ENCODE measurements at regions not wholly inside any gene's neighbourhood (a gene's known extent, or its start where the extent isn't known, plus 50 kb on each side); places are given as distances from the start of the nearest gene placed in this dataset.
"Not testable (repeated sequence)": the region's sequence is repeated elsewhere in the genome, so short reads cannot be mapped to it uniquely, and the experiment has no call there.

DNA sequence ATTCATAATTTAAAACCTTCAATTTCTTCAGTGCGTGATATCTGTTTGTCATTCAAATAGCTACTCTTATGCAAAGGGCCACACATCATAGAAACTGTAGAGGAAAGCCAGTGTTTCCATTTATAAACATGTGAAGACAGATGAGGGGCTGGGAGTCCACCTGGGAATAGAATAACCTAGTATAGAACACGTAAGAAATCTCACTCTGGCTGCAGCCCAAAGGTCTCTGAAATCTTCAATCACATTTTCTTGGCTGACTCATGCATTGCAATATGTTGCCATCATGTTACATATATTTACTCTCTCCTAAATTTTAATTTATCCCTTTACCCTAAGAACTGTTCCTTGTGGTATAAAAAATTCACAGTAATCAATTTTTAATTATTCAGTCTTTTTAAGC lies 123.2 kb downstream of the ELOVL4 start:
- H3K27me3 Mint-ChIP-seq: peaks cover 52% of the 10 kb centered on the region
- H3K4me1 Mint-ChIP-seq: no peaks in the 10 kb centered on the region
- no peak overlapping the region for H3K27ac Mint-ChIP-seq (ENCODE audit: low read depth)
- no peak overlapping the region for H3K4me3 Mint-ChIP-seq
- no peaks in the 10 kb centered on the region for H3K36me3 Mint-ChIP-seq (ENCODE audit: insufficient read depth)
- H3K9me3 Mint-ChIP-seq: no peaks in the 10 kb centered on the region
- ATAC-seq (replicated peaks; ENCODE audit: extremely low read depth, poor library complexity, severe bottlenecking) (no peak), DNase-seq (ENCODE audit: low spot score in 2 of 2) (no peak)

- H3K27ac Mint-ChIP-seq (ENCODE audit: low read depth): no peak overlapping the region
- no peaks in the 10 kb centered on the region for H3K36me3 Mint-ChIP-seq (ENCODE audit: insufficient read depth)
- peaks cover 57% of the 10 kb centered on the region for H3K27me3 Mint-ChIP-seq
- no peaks in the 10 kb centered on the region for H3K9me3 Mint-ChIP-seq
- no peak for ATAC-seq (replicated peaks; ENCODE audit: extremely low read depth, poor library complexity, severe bottlenecking)
- no peak overlapping the region for H3K4me3 Mint-ChIP-seq
- H3K4me1 Mint-ChIP-seq: no peaks in the 10 kb centered on the region
- DNase-seq (ENCODE audit: low spot score in 2 of 2): no peak
Measured at GRCh38 chr6:79821859-79822258, 125.5 kb downstream of the ELOVL4 start.

DNA sequence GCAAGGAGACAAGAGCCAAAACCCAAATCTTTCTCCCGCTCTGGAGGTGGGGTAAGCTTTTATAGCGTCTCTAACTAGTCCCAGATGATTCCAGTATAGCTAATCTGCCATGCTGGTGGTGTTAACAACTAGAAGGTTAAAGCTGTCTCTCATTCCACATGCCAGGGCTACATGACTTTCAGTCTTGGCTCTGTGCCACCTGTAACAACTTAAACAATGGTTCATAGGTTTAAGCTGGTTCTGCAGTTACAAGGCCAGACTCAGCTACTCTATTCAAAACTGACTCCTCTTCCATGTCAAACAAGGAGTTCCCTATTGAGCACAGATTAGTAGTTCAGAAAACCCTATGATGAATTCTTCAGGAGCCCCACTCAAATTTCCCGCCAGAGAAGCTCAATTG lies 128.9 kb downstream of the ELOVL4 start:
- no peak overlapping the region for H3K4me3 Mint-ChIP-seq
- H3K36me3 Mint-ChIP-seq (ENCODE audit: insufficient read depth): no peaks in the 10 kb centered on the region
- no peak overlapping the region for H3K27ac Mint-ChIP-seq (ENCODE audit: low read depth)
- DNase-seq (ENCODE audit: low spot score in 2 of 2) (no peak), ATAC-seq (replicated peaks; ENCODE audit: extremely low read depth, poor library complexity, severe bottlenecking) (no peak)
- peaks cover 48% of the 10 kb centered on the region for H3K27me3 Mint-ChIP-seq
- no peaks in the 10 kb centered on the region for H3K4me1 Mint-ChIP-seq
- no peaks in the 10 kb centered on the region for H3K9me3 Mint-ChIP-seq

DNA sequence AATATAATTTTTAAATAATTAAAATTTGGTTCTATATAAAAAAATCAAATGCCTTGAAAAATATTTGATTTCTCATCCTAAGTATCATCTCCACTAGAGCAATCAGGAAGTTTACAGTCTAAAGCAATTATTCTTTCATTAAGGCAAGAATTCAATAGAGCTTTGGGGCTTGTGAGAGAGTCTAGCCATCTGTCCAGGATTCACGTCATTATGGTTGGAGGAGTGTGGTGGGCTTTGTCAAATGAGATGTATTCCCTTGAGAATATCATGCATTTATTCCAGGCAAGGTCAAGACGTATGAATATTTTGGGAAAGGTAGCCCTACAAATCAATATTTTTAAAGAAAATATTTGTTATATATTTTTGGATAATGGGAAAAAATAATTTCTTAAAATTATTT lies 132.4 kb downstream of the ELOVL4 start:
- Mint-ChIP-seq H3K4me1 (no peaks in the 10 kb centered on the region), H3K27ac (ENCODE audit: low read depth) (no peak overlapping the region), H3K4me3 (no peak overlapping the region), H3K9me3 (no peaks in the 10 kb centered on the region), H3K27me3 (peaks cover 45% of the 10 kb centered on the region), H3K36me3 (ENCODE audit: insufficient read depth) (no peaks in the 10 kb centered on the region)
- ATAC-seq (replicated peaks; ENCODE audit: extremely low read depth, poor library complexity, severe bottlenecking) (no peak), DNase-seq (ENCODE audit: low spot score in 2 of 2) (no peak)

DNA sequence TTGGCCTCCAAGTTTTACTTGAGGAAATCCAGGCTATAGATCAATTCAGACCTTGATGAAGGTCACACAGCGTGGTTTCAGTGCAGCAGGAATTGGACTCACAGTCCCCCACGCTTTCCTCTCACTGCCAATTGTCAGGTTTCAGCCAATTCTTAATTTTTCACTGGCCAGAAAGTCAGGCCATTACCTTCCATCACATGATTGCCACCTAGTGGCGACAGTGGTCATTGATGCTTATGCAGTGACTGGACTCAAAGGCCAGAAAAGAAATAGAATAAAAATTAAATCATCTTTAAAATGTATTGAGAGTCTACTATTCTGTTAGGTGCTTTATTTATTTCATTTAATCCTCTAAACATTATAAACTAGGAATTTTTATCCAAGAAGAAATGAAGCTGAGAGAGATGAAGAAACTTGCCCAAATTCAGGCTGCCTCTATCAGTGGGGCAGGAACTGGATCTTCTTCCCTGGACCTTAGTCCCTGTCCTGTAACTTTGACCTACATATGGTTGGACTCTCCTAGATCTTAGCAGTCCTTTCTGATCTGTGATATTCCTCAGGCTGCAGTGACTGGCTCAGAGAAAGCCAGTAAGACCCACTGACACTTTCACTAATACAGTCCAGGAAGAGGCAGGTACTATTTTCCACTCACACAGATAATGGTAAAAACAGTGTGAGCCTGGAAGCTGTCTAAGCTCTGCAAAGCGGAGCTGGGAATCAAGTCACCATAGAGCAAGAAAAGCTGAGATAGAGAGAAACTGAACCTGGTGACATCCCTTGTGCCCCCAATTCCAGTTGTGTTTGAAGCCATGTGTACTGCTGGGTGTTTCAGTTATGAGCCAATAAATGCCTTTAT lies 133.3 kb downstream of the ELOVL4 start:
- Mint-ChIP-seq H3K27ac (ENCODE audit: low read depth) (no peak overlapping the region), H3K9me3 (no peaks in the 10 kb centered on the region), H3K4me3 (no peak overlapping the region), H3K27me3 (peaks cover 39% of the 10 kb centered on the region), H3K4me1 (no peaks in the 10 kb centered on the region), H3K36me3 (ENCODE audit: insufficient read depth) (no peaks in the 10 kb centered on the region)
- no peak for ATAC-seq (replicated peaks; ENCODE audit: extremely low read depth, poor library complexity, severe bottlenecking)
- peak; percentile 15 to 37 for DNase-seq (ENCODE audit: low spot score in 2 of 2)

DNA sequence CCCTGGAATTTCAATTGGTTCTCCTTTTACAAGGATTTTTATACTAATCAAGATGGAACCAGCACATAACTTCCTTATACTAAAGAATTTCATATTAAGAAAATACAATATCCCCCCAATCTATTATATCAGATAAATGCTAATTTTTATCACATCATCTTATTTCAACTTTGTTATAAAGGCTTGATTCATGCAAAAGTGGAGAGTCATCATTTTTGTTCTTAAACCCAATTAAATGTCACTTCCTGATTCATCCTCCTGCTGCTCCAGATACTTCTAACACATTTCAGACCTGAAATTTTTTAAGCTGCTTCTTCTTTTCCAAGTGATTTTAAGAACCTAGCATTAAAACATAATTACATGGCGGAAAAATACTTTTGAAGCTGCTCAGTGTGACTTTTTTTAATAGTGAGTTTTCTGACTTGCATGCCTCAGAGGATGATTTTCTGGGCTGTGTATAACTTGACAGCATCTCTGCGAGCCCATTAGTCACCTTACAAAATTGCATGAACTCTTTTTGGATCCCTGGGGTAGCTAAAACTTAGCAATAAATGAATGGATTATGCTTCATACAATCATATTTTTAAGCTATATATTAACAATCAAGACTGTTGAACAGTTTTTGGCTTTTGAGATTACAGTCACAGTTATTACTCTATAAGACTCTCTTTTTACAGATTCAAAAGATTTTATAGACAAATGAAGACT lies 134.1 kb downstream of the ELOVL4 start:
- H3K27ac Mint-ChIP-seq (ENCODE audit: low read depth): no peak overlapping the region
- H3K4me3 Mint-ChIP-seq: no peak overlapping the region
- DNase-seq (ENCODE audit: low spot score in 2 of 2): no peak
- H3K4me1 Mint-ChIP-seq: no peaks in the 10 kb centered on the region
- H3K36me3 Mint-ChIP-seq (ENCODE audit: insufficient read depth): no peaks in the 10 kb centered on the region
- no peaks in the 10 kb centered on the region for H3K9me3 Mint-ChIP-seq
- no peak for ATAC-seq (replicated peaks; ENCODE audit: extremely low read depth, poor library complexity, severe bottlenecking)
- peaks cover 40% of the 10 kb centered on the region for H3K27me3 Mint-ChIP-seq

GRCh38 chr6:79812195-79812594 lies 135.2 kb downstream of the ELOVL4 start:
- DNase-seq (ENCODE audit: low spot score in 2 of 2): no peak
- Mint-ChIP-seq H3K4me1 (no peaks in the 10 kb centered on the region), H3K36me3 (ENCODE audit: insufficient read depth) (no peaks in the 10 kb centered on the region), H3K9me3 (no peaks in the 10 kb centered on the region), H3K4me3 (no peak overlapping the region), H3K27me3 (peaks cover 44% of the 10 kb centered on the region), H3K27ac (ENCODE audit: low read depth) (no peak overlapping the region)
- no peak for ATAC-seq (replicated peaks; ENCODE audit: extremely low read depth, poor library complexity, severe bottlenecking)

DNA sequence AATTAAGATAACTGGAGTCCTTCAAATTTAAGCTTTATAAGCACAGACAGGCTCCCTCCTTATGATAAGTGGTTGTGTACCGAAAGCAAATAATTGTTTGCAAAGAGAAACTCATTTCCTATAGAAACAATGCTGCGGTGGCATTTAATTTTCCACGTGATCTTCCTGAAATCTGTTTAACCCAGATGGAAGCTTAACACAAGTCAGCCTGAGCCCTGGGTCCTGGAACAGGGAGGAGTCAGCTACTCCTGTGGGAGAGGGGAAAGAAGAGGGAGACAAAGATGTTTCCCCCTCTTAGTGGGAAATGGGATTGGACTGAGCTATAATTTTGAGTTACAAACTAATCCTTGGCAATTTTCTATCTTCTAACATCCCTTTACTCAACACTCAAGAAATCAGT lies 136.5 kb downstream of the ELOVL4 start:
- no peak for ATAC-seq (replicated peaks; ENCODE audit: extremely low read depth, poor library complexity, severe bottlenecking)

DNA sequence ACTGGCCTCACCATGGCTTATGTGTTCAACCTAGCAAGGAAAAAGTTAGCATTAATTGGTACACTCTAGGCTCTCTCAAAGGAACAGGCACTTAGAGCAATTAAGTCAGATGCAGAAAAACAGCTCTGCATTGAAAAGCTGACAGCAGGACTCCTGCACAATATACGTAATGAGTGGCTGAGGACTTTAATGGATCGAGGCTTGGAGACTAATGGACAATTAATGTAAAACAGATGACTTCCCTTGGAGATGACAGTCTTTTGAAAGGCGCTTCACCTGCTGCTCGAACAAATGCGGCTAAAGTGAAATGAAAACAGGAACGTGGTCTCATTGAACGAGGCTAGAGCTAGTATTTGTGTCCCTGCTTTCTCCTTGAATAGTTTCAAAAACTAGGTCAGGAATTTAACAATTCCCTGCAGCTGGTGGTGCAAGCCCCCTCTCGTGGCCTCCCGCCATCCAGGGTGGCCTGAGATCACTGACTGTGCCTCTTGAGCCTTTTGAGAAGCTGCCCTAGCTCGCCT lies 137.1 kb downstream of the ELOVL4 start:
- Mint-ChIP-seq H3K27ac (ENCODE audit: low read depth) (no peak overlapping the region), H3K27me3 (peaks cover 41% of the 10 kb centered on the region), H3K4me3 (no peak overlapping the region), H3K36me3 (ENCODE audit: insufficient read depth) (peaks cover 2% of the 10 kb centered on the region), H3K4me1 (no peaks in the 10 kb centered on the region), H3K9me3 (no peaks in the 10 kb centered on the region)
- ATAC-seq (replicated peaks; ENCODE audit: extremely low read depth, poor library complexity, severe bottlenecking) (no peak), DNase-seq (ENCODE audit: low spot score in 2 of 2) (no peak)

More for the DNA sequence above, 136.5 kb downstream of the ELOVL4 start:
- no peaks in the 10 kb centered on the region for H3K4me1 Mint-ChIP-seq
- peaks cover 35% of the 10 kb centered on the region for H3K27me3 Mint-ChIP-seq
- H3K9me3 Mint-ChIP-seq: no peaks in the 10 kb centered on the region
- no peak for DNase-seq (ENCODE audit: low spot score in 2 of 2)
- H3K27ac Mint-ChIP-seq (ENCODE audit: low read depth): no peak overlapping the region
- no peaks in the 10 kb centered on the region for H3K36me3 Mint-ChIP-seq (ENCODE audit: insufficient read depth)
- H3K4me3 Mint-ChIP-seq: no peak overlapping the region

DNA sequence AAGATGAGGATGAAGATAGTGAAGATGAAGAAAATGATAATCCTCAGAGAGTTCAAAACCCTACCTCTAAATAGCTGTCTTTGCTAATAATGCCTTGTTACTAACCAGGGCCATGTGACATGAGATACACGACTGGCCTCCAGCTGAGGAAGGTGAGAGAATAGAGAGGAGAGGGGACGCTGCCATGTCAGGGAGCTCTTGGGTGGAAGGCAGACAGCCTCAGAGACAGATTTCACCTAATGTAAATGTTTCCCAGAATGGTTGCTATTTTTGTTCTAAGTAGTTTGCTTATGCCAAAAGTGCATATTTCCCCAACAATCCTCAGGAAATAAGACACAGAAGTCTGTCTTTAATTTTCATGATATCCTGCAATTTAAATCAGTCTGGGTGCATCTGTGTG lies 138.4 kb downstream of the ELOVL4 start:
- Mint-ChIP-seq H3K4me3 (no peak overlapping the region), H3K36me3 (ENCODE audit: insufficient read depth) (peaks cover 2% of the 10 kb centered on the region), H3K27ac (ENCODE audit: low read depth) (no peak overlapping the region), H3K27me3 (peaks cover 54% of the 10 kb centered on the region), H3K4me1 (no peaks in the 10 kb centered on the region), H3K9me3 (no peaks in the 10 kb centered on the region)
- DNase-seq (ENCODE audit: low spot score in 2 of 2) (no peak), ATAC-seq (replicated peaks; ENCODE audit: extremely low read depth, poor library complexity, severe bottlenecking) (no peak)

GRCh38 chr6:79806661-79807060 lies 140.7 kb downstream of the ELOVL4 start:
- not testable (repeated sequence) for H3K27ac Mint-ChIP-seq (ENCODE audit: low read depth); H3K9me3 Mint-ChIP-seq; DNase-seq (ENCODE audit: low spot score in 2 of 2)

GRCh38 chr6:79804732-79805131 lies 142.6 kb downstream of the ELOVL4 start:
- H3K9me3 Mint-ChIP-seq: no peaks in the 10 kb centered on the region
- H3K4me3 Mint-ChIP-seq: no peak overlapping the region
- no peak overlapping the region for H3K27ac Mint-ChIP-seq (ENCODE audit: low read depth)
- ATAC-seq (replicated peaks; ENCODE audit: extremely low read depth, poor library complexity, severe bottlenecking) (no peak), DNase-seq (ENCODE audit: low spot score in 2 of 2) (no peak)
- peaks cover 56% of the 10 kb centered on the region for H3K27me3 Mint-ChIP-seq
- peaks cover 2% of the 10 kb centered on the region for H3K36me3 Mint-ChIP-seq (ENCODE audit: insufficient read depth)
- no peaks in the 10 kb centered on the region for H3K4me1 Mint-ChIP-seq

More at GRCh38 chr6:79806661-79807060, 140.7 kb downstream of the ELOVL4 start:
- peaks cover 64% of the 10 kb centered on the region for H3K27me3 Mint-ChIP-seq
- H3K4me3 Mint-ChIP-seq; ATAC-seq (replicated peaks; ENCODE audit: extremely low read depth, poor library complexity, severe bottlenecking); H3K4me1 Mint-ChIP-seq; H3K36me3 Mint-ChIP-seq (ENCODE audit: insufficient read depth): not testable (repeated sequence)

DNA sequence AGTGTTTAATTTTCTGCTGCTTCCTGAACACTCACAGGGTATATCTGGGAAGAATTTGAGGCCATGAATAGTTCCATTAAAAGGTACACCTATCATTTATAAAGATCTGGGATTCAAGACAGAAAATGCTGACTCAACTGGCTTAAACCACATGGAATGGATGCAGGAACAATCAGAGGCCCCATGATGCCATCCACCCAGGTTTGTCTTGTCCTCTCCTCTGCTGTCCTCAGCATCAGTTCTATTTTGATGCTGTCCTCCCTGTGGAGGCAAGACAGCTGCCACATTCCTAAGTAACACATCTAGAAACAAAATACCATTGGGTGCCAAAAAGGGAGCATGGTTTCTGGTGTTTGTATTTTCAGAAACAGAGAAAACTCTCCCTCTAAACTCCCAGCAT lies 143.4 kb downstream of the ELOVL4 start:
- no peak for DNase-seq (ENCODE audit: low spot score in 2 of 2)
- no peak overlapping the region for H3K4me3 Mint-ChIP-seq
- no peaks in the 10 kb centered on the region for H3K9me3 Mint-ChIP-seq
- no peak for ATAC-seq (replicated peaks; ENCODE audit: extremely low read depth, poor library complexity, severe bottlenecking)
- H3K27me3 Mint-ChIP-seq: peaks cover 53% of the 10 kb centered on the region
- no peak overlapping the region for H3K27ac Mint-ChIP-seq (ENCODE audit: low read depth)
- no peaks in the 10 kb centered on the region for H3K4me1 Mint-ChIP-seq
- H3K36me3 Mint-ChIP-seq (ENCODE audit: insufficient read depth): peaks cover 2% of the 10 kb centered on the region
